ENCODE measurements at regions not wholly inside any gene's neighbourhood (a gene's known extent, or its start where the extent isn't known, plus 50 kb on each side); places are given as distances from the start of the nearest gene placed in this dataset.

- no peak for FAIRE-seq
- TF ChIP-seq POLR2A (IDR thresholded peaks at IDR 0.05; ENCODE audit: low read depth, low read length) = no peak
- no peak for DNase-seq (ENCODE audit: insufficient read length, low spot score)
Measured at GRCh38 chr10:111161109-111161874, 84.5 kb downstream of the ADRA2A start.

- TF ChIP-seq POLR2A (IDR thresholded peaks at IDR 0.05; ENCODE audit: low read depth, low read length) = no peak
- FAIRE-seq = no peak
- no peak for DNase-seq (ENCODE audit: insufficient read length, low spot score)
Measured at GRCh38 chr10:111171183-111171582, 94.4 kb downstream of the ADRA2A start.

- TF ChIP-seq POLR2A (IDR thresholded peaks at IDR 0.05; ENCODE audit: low read depth, low read length) = no peak
- FAIRE-seq (no peak), DNase-seq (ENCODE audit: insufficient read length, low spot score) (no peak)
Measured at GRCh38 chr10:111175787-111176186, 99.0 kb downstream of the ADRA2A start.

GRCh38 chr10:111177379-111177778 is 100.5 kb downstream of the ADRA2A start:
- FAIRE-seq = no peak

GRCh38 chr10:111179514-111179913 is 102.7 kb downstream of the ADRA2A start:
- FAIRE-seq = no peak
- DNase-seq (ENCODE audit: insufficient read length, low spot score) = no peak
- no peak for TF ChIP-seq POLR2A (IDR thresholded peaks at IDR 0.05; ENCODE audit: low read depth, low read length)

More at GRCh38 chr10:111177379-111177778, 100.5 kb downstream of the ADRA2A start:
- TF ChIP-seq POLR2A (IDR thresholded peaks at IDR 0.05; ENCODE audit: low read depth, low read length) = no peak
- no peak for DNase-seq (ENCODE audit: insufficient read length, low spot score)

GRCh38 chr10:111186358-111186757 is 109.5 kb downstream of the ADRA2A start:
- TF ChIP-seq POLR2A (IDR thresholded peaks at IDR 0.05; ENCODE audit: low read depth, low read length) = no peak
- FAIRE-seq (no peak), DNase-seq (ENCODE audit: insufficient read length, low spot score) (no peak)

GRCh38 chr10:111187096-111187495 is 110.3 kb downstream of the ADRA2A start:
- no peak for TF ChIP-seq POLR2A (IDR thresholded peaks at IDR 0.05; ENCODE audit: low read depth, low read length)
- DNase-seq (ENCODE audit: insufficient read length, low spot score) = no peak
- no peak for FAIRE-seq

- no peak for TF ChIP-seq POLR2A (IDR thresholded peaks at IDR 0.05; ENCODE audit: low read depth, low read length)
- FAIRE-seq (no peak), DNase-seq (ENCODE audit: insufficient read length, low spot score) (no peak)
Measured at GRCh38 chr10:111199587-111199986, 122.8 kb downstream of the ADRA2A start.

GRCh38 chr10:111200505-111201186 is 123.8 kb downstream of the ADRA2A start:
- DNase-seq (ENCODE audit: insufficient read length, low spot score) (no peak), FAIRE-seq (no peak)
- TF ChIP-seq POLR2A (IDR thresholded peaks at IDR 0.05; ENCODE audit: low read depth, low read length) = no peak

GRCh38 chr10:111203615-111204014 is 126.8 kb downstream of the ADRA2A start:
- FAIRE-seq = no peak

GRCh38 chr10:111204838-111205237 is 128.0 kb downstream of the ADRA2A start:
- FAIRE-seq (no peak), DNase-seq (ENCODE audit: insufficient read length, low spot score) (no peak)
- TF ChIP-seq POLR2A (IDR thresholded peaks at IDR 0.05; ENCODE audit: low read depth, low read length) = no peak

More at GRCh38 chr10:111203615-111204014, 126.8 kb downstream of the ADRA2A start:
- no peak for TF ChIP-seq POLR2A (IDR thresholded peaks at IDR 0.05; ENCODE audit: low read depth, low read length)
- DNase-seq (ENCODE audit: insufficient read length, low spot score) = no peak

GRCh38 chr10:111206521-111206920 is 129.7 kb downstream of the ADRA2A start:
- DNase-seq (ENCODE audit: insufficient read length, low spot score) (no peak), FAIRE-seq (no peak)
- TF ChIP-seq POLR2A (IDR thresholded peaks at IDR 0.05; ENCODE audit: low read depth, low read length) = no peak

GRCh38 chr10:111207500-111207899 is 130.7 kb downstream of the ADRA2A start:
- no peak for FAIRE-seq
- no peak for DNase-seq (ENCODE audit: insufficient read length, low spot score)
- TF ChIP-seq POLR2A (IDR thresholded peaks at IDR 0.05; ENCODE audit: low read depth, low read length) = no peak

- FAIRE-seq = no peak
- TF ChIP-seq POLR2A (IDR thresholded peaks at IDR 0.05; ENCODE audit: low read depth, low read length) = no peak
- no peak for DNase-seq (ENCODE audit: insufficient read length, low spot score)
Measured at GRCh38 chr10:111208951-111209350, 132.1 kb downstream of the ADRA2A start.

- DNase-seq (ENCODE audit: insufficient read length, low spot score) = no peak
- no peak for FAIRE-seq
- no peak for TF ChIP-seq POLR2A (IDR thresholded peaks at IDR 0.05; ENCODE audit: low read depth, low read length)
Measured at GRCh38 chr10:111209692-111210091, 132.9 kb downstream of the ADRA2A start.

All from H54 (cell line).